Fibroblast of lung (primary cell): ENCODE measurements at regions not wholly inside any gene's neighbourhood (a gene's known extent, or its start where the extent isn't known, plus 50 kb on each side); places are given as distances from the start of the nearest gene placed in this dataset.

Experiments
- EZH2 ChIP-seq: IDR thresholded peaks from 2 replicates; pipeline ENCODE4 v1.5.1; 2012; ENCODE audit warnings: low read length, control low read depth, mild to moderate bottlenecking; ENCODE audit errors: missing control alignments
- TF ChIP-seq, protein P1 (sequence below), 2 donors: IDR thresholded peaks in 1 of 2; conservative IDR thresholded peaks in 1 of 2; 1 replicate in 1 of 2; 2 replicates in 1 of 2; pipeline ENCODE4 v1.5.1; 2011 to 2012; ENCODE audit warnings: low read length in 2 of 2, control low read depth in 1 of 2, inconsistent platforms in 1 of 2, low read depth in 1 of 2, mild to moderate bottlenecking in 1 of 2

DNA sequence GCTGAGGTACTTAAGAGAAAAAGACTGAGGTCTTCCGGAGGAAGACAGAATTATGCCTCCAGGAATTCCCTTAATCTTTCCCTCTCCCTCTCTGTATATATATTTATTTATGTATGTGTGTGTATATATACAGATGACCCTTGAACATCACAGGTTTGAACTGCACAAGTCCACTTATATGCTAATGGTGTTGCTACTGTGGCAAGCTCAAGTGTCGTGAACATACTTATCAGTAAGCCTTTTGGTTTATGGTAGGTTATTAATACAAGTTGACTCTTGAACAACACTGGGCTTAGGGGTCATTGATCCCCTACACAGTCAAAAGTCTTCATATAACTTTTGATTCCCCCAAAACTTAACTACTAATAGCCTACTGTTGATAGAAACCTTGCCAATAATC is 106.8 kb downstream of the NUDT12 start:
- TF ChIP-seq, protein P1, sequence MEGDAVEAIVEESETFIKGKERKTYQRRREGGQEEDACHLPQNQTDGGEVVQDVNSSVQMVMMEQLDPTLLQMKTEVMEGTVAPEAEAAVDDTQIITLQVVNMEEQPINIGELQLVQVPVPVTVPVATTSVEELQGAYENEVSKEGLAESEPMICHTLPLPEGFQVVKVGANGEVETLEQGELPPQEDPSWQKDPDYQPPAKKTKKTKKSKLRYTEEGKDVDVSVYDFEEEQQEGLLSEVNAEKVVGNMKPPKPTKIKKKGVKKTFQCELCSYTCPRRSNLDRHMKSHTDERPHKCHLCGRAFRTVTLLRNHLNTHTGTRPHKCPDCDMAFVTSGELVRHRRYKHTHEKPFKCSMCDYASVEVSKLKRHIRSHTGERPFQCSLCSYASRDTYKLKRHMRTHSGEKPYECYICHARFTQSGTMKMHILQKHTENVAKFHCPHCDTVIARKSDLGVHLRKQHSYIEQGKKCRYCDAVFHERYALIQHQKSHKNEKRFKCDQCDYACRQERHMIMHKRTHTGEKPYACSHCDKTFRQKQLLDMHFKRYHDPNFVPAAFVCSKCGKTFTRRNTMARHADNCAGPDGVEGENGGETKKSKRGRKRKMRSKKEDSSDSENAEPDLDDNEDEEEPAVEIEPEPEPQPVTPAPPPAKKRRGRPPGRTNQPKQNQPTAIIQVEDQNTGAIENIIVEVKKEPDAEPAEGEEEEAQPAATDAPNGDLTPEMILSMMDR (conservative IDR thresholded peaks at IDR 0.05 in 1 of 2, IDR thresholded peaks at IDR 0.05 in 1 of 2; ENCODE audit: low read depth in 1 of 2, low read length in 2 of 2): no peak
- TF ChIP-seq EZH2: no peak
